Caco-2 (cell line): ENCODE measurements at regions not wholly inside any gene's neighbourhood (a gene's known extent, or its start where the extent isn't known, plus 50 kb on each side); places are given as distances from the start of the nearest gene placed in this dataset.

Source experiments
- BruUV-seq: library from RNA; stranded (reverse); fragments of 400-500 nt; replicated peaks from 2 replicates; lab custom pipeline; 2021; lab: Mats Ljungman, UMichigan
- CTCF ChIA-PET: fragments of 300-600 bp; sonication (Branson Sonifier 250); formaldehyde crosslinking; loops from one replicate; lab custom pipeline; 2022; ENCODE audit warnings: antibody characterized with exemption; lab: Charles Lee
- POLR2A ChIA-PET: fragments of 300-600 bp; sonication (Branson Sonifier 250); formaldehyde crosslinking; loops from one replicate; lab custom pipeline; 2022; ENCODE audit warnings: antibody characterized with exemption; lab: Charles Lee
- DNase-seq, 2 experiments: peaks; one replicate each; pipeline versions ENCODE4 v3.0.0 to v3.0.0-alpha.2; 2020 to 2022
- H3K27me3 ChIP-seq: replicated peaks from 2 replicates; pipeline ENCODE4 v1.6.0; 2011; ENCODE audit warnings: low read length; ENCODE audit not compliant: control insufficient read depth, insufficient read depth
- H3K36me3 ChIP-seq: 2 replicates; pipeline ENCODE4 v1.5.1; 2011; ENCODE audit warnings: low read length; ENCODE audit not compliant: control insufficient read depth, insufficient read depth
- H3K4me1 ChIP-seq: fragments of 250-450 bp; sonication (Bioruptor Pico); 2 replicates; pipeline ENCODE4 v1.5.1; 2020; ENCODE audit warnings: mild to moderate bottlenecking
- H3K4me3 ChIP-seq: 2 replicates; pipeline ENCODE4 v1.5.1; 2011; ENCODE audit warnings: low read depth, mild to moderate bottlenecking, control low read depth, low read length
- H3K9me3 ChIP-seq: fragments of 250-450 bp; sonication (Bioruptor Pico); 2 replicates; pipeline ENCODE4 v1.5.1; 2020; ENCODE audit warnings: mild to moderate bottlenecking, moderate library complexity
- H3K27ac Mint-ChIP-seq: one replicate; pipeline ENCODE4 v1.8.0; 2022; ENCODE audit warnings: mixed read lengths; ENCODE audit not compliant: unreplicated experiment
- H3K27me3 Mint-ChIP-seq: one replicate; pipeline ENCODE4 v1.8.0; 2022; ENCODE audit warnings: mixed read lengths; ENCODE audit not compliant: insufficient read depth, unreplicated experiment
- H3K36me3 Mint-ChIP-seq: one replicate; pipeline ENCODE4 v1.8.0; 2022; ENCODE audit warnings: mild to moderate bottlenecking, mixed read lengths; ENCODE audit not compliant: insufficient read depth, unreplicated experiment
- H3K4me1 Mint-ChIP-seq: one replicate; pipeline ENCODE4 v1.8.0; 2022; ENCODE audit warnings: low read depth, mixed read lengths; ENCODE audit not compliant: unreplicated experiment
- H3K4me3 Mint-ChIP-seq: one replicate; pipeline ENCODE4 v1.8.0; 2022; ENCODE audit warnings: mild to moderate bottlenecking, moderate library complexity, mixed read lengths; ENCODE audit not compliant: unreplicated experiment
- H3K9me3 Mint-ChIP-seq: one replicate; pipeline ENCODE4 v1.8.0; 2022; ENCODE audit warnings: mixed read lengths; ENCODE audit not compliant: unreplicated experiment
- intact Hi-C: fragments of 100-400 bp; cut with micrococcal nuclease; formaldehyde crosslinking; loops from one replicate; pipeline ENCODE4 v1.10.0; 2022; ENCODE audit not compliant: unreplicated experiment
- TF ChIP-seq, protein P1 (sequence below), 2 experiments: fragments of 200-600 bp in 1 of 2; IDR thresholded peaks; 1 replicate in 1 of 2; 2 replicates in 1 of 2; pipeline versions ENCODE4 v1.5.1 to v1.8.0; 2011 to 2022; ENCODE audit warnings: antibody characterized with exemption in 1 of 2, control low read depth in 1 of 2, inconsistent platforms in 1 of 2, low read depth in 1 of 2, low read length in 1 of 2, mild to moderate bottlenecking in 1 of 2, moderate library complexity in 1 of 2; ENCODE audit not compliant: insufficient read depth in 1 of 2, severe bottlenecking in 1 of 2, unreplicated experiment in 1 of 2

DNA sequence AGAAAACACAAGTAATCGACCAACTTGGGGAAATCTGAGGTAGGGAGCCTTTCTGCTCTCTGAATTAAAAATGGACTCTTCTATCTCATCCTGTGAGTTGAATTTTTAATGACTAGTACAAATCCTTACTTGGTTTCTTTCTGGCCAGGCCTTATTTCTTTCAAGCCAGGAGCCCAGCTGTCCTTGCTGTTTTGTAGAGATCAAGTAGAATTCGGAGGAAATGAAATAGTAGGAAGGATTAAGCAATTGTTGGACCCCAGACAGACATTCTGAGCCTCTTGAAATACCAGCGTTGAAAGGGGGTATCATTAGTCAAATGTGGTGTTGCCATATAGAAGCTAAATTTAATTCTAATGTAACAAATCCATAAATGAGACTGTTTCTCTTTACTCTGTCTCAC lies 53.7 kb upstream of the SMIM15 start:
- TF ChIP-seq, protein P1, sequence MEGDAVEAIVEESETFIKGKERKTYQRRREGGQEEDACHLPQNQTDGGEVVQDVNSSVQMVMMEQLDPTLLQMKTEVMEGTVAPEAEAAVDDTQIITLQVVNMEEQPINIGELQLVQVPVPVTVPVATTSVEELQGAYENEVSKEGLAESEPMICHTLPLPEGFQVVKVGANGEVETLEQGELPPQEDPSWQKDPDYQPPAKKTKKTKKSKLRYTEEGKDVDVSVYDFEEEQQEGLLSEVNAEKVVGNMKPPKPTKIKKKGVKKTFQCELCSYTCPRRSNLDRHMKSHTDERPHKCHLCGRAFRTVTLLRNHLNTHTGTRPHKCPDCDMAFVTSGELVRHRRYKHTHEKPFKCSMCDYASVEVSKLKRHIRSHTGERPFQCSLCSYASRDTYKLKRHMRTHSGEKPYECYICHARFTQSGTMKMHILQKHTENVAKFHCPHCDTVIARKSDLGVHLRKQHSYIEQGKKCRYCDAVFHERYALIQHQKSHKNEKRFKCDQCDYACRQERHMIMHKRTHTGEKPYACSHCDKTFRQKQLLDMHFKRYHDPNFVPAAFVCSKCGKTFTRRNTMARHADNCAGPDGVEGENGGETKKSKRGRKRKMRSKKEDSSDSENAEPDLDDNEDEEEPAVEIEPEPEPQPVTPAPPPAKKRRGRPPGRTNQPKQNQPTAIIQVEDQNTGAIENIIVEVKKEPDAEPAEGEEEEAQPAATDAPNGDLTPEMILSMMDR (IDR thresholded peaks at IDR 0.05; ENCODE audit: insufficient read depth in 1 of 2, low read depth in 1 of 2, low read length in 1 of 2, severe bottlenecking in 1 of 2, unreplicated experiment in 1 of 2) = no peak
- peaks cover 2% of the 10 kb centered on the region for H3K27me3 Mint-ChIP-seq
- H3K9me3 Mint-ChIP-seq = no peaks in the 10 kb centered on the region
- H3K27ac Mint-ChIP-seq = no peak overlapping the region
- no peaks in the 10 kb centered on the region for H3K4me1 Mint-ChIP-seq
- H3K36me3 Mint-ChIP-seq = no peaks in the 10 kb centered on the region
- no peaks in the 10 kb centered on the region for H3K4me1 ChIP-seq
- H3K4me3 Mint-ChIP-seq = no peak overlapping the region
- CTCF ChIA-PET = no interaction called here
- intact Hi-C loops = no loop called here
- H3K9me3 ChIP-seq = no peaks in the 10 kb centered on the region
- POLR2A ChIA-PET = no interaction called here
- H3K27me3 ChIP-seq = no peaks in the 10 kb centered on the region
- BruUV-seq = no TSS peak
- no peak overlapping the region for H3K4me3 ChIP-seq
- no peaks in the 10 kb centered on the region for H3K36me3 ChIP-seq
- no peak for DNase-seq

GRCh38 chr5:61216741-61217140 lies 54.5 kb upstream of the SMIM15 start:
- no peak for DNase-seq
- POLR2A ChIA-PET = no interaction called here
- Histone ChIP-seq H3K27me3 (no peaks in the 10 kb centered on the region), H3K4me1 (no peaks in the 10 kb centered on the region), H3K36me3 (no peaks in the 10 kb centered on the region), H3K4me3 (no peak overlapping the region), H3K9me3 (no peaks in the 10 kb centered on the region)
- peaks cover 2% of the 10 kb centered on the region for H3K27me3 Mint-ChIP-seq
- TF ChIP-seq, protein P1 (IDR thresholded peaks at IDR 0.05; ENCODE audit: insufficient read depth in 1 of 2, low read depth in 1 of 2, low read length in 1 of 2, severe bottlenecking in 1 of 2, unreplicated experiment in 1 of 2) = no peak
- no peaks in the 10 kb centered on the region for H3K9me3 Mint-ChIP-seq
- no peak overlapping the region for H3K4me3 Mint-ChIP-seq
- CTCF ChIA-PET = no interaction called here
- intact Hi-C loops = no loop called here
- H3K36me3 Mint-ChIP-seq = no peaks in the 10 kb centered on the region
- H3K27ac Mint-ChIP-seq = no peak overlapping the region
- no peaks in the 10 kb centered on the region for H3K4me1 Mint-ChIP-seq
- no TSS peak for BruUV-seq

DNA sequence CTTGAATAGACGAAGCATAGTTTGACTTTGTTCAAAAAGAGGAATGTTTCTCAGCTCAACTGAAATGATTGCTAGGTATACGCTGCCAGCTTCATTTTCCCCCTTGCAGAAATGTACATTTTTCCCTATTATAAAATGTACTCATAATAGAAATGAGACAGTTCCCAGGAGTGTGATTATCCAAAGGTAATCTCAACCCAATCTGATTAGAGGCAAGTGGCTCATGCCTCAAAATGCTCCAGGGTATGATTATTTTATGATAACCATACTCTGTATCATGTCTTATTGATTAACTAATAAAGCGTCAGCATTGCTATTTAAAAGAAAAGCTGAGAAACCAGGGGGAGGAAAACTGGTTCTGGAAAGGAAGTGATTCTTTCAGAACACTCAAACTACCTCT lies 54.9 kb upstream of the SMIM15 start:
- ChIA-PET POLR2A (no interaction called here), CTCF (no interaction called here)
- H3K4me1 Mint-ChIP-seq = no peaks in the 10 kb centered on the region
- TF ChIP-seq, protein P1 (IDR thresholded peaks at IDR 0.05; ENCODE audit: insufficient read depth in 1 of 2, low read depth in 1 of 2, low read length in 1 of 2, severe bottlenecking in 1 of 2, unreplicated experiment in 1 of 2) = no peak
- no peak overlapping the region for H3K4me3 Mint-ChIP-seq
- H3K36me3 Mint-ChIP-seq = no peaks in the 10 kb centered on the region
- intact Hi-C loops = no loop called here
- no TSS peak for BruUV-seq
- no peak for DNase-seq
- Histone ChIP-seq H3K4me1 (no peaks in the 10 kb centered on the region), H3K27me3 (no peaks in the 10 kb centered on the region), H3K36me3 (no peaks in the 10 kb centered on the region), H3K4me3 (no peak overlapping the region), H3K9me3 (no peaks in the 10 kb centered on the region)
- H3K9me3 Mint-ChIP-seq = no peaks in the 10 kb centered on the region
- H3K27ac Mint-ChIP-seq = no peak overlapping the region
- H3K27me3 Mint-ChIP-seq = peaks cover 2% of the 10 kb centered on the region
